H1 (cell line): ENCODE measurements at regions not wholly inside any gene's neighbourhood (a gene's known extent, or its start where the extent isn't known, plus 50 kb on each side); places are given as distances from the start of the nearest gene placed in this dataset.
A peak's percentile ranks its signal among the peaks of the same experiment; 100 is the strongest.

Experiments
- CTCF ChIA-PET: fragments of 300-600 bp; sonication (Branson Sonifier 250); formaldehyde crosslinking; loops from one replicate; lab custom pipeline; 2021; ENCODE audit not compliant: partially characterized antibody; lab: Charles Lee
- POLR2A ChIA-PET: fragments of 300-600 bp; sonication (Branson Sonifier 250); formaldehyde crosslinking; loops from one replicate; lab custom pipeline; 2021; ENCODE audit warnings: inconsistent platforms; ENCODE audit not compliant: partially characterized antibody; lab: Charles Lee
- DNase-seq, 2 experiments: peaks; one replicate each; pipeline versions ENCODE4 v3.0.0 to v3.0.0-alpha.2; 2010 to 2022; ENCODE audit warnings: low spot score in 2 of 2, low read depth in 1 of 2, mixed read lengths in 1 of 2
- FAIRE-seq: peaks from 2 replicates; lab custom pipeline; 2011; peaks lifted over from hg19 to GRCh38; lab: Jason Lieb, UNC
- H2AFZ ChIP-seq: 2 replicates; pipeline ENCODE4 v1.8.1; 2012; ENCODE audit warnings: low read length, inconsistent platforms
- H2AK5ac ChIP-seq: 2 replicates; pipeline ENCODE4 v1.6.1; 2013; ENCODE audit warnings: low read depth, low read length
- H2BK120ac ChIP-seq: replicated peaks from 2 replicates; pipeline ENCODE3; 2013; ENCODE audit warnings: low read depth, low read length, inconsistent platforms
- H2BK12ac ChIP-seq: 2 replicates; pipeline ENCODE4 v1.6.1; 2013; ENCODE audit warnings: low read depth, low read length
- H2BK15ac ChIP-seq: 2 replicates; pipeline ENCODE4 v1.6.1; 2013; ENCODE audit warnings: low read length
- H2BK20ac ChIP-seq: 2 replicates; pipeline ENCODE4 v1.6.1; 2013; ENCODE audit warnings: low read length
- H2BK5ac ChIP-seq: 2 replicates; pipeline ENCODE4 v1.6.1; 2013; ENCODE audit warnings: low read depth, low read length
- H3K14ac ChIP-seq: 2 replicates; pipeline ENCODE4 v1.6.1; 2013; ENCODE audit warnings: inconsistent platforms; ENCODE audit not compliant: insufficient read length
- H3K18ac ChIP-seq: 2 replicates; pipeline ENCODE4 v1.6.1; 2013; ENCODE audit warnings: low read length; ENCODE audit errors: extremely low read depth
- H3K23ac ChIP-seq: 2 replicates; pipeline ENCODE4 v1.6.1; 2013; ENCODE audit warnings: inconsistent platforms; ENCODE audit not compliant: insufficient read length
- H3K23me2 ChIP-seq: 2 replicates; pipeline ENCODE4 v1.6.1; 2013; ENCODE audit warnings: low read depth, low read length
- H3K27ac ChIP-seq: 2 replicates; pipeline ENCODE4 v1.6.1; 2011; ENCODE audit warnings: low read depth, low read length, inconsistent platforms
- H3K27me3 ChIP-seq, 4 experiments: replicated peaks in 1 of 4; 1 replicate in 1 of 4; 2 replicates in 3 of 4; pipeline versions ENCODE4 v1.6.1 to v1.8.1; 2011 to 2013; ENCODE audit warnings: low read length in 3 of 4, mild to moderate bottlenecking in 3 of 4, inconsistent platforms in 2 of 4, mixed read lengths in 2 of 4, moderate library complexity in 1 of 4; ENCODE audit not compliant: control insufficient read depth in 3 of 4, insufficient read depth in 3 of 4; ENCODE audit errors: extremely low read depth in 1 of 4
- H3K36me3 ChIP-seq, 4 experiments: 2 replicates each; pipeline versions ENCODE4 v1.6.1 to v1.8.1; 2011 to 2013; ENCODE audit warnings: mild to moderate bottlenecking in 4 of 4, low read length in 3 of 4, moderate library complexity in 2 of 4, control low read depth in 1 of 4, inconsistent platforms in 1 of 4; ENCODE audit not compliant: insufficient read depth in 4 of 4, control insufficient read depth in 2 of 4
- H3K4ac ChIP-seq: replicated peaks from 2 replicates; pipeline ENCODE3; 2013; ENCODE audit warnings: low read length, low read depth, mixed read lengths, inconsistent platforms; ENCODE audit not compliant: insufficient read length
- H3K4me1 ChIP-seq, 4 experiments: replicated peaks in 1 of 4; 1 replicate in 1 of 4; 2 replicates in 3 of 4; pipeline versions ENCODE4 v1.6.1 to v1.8.1; 2011 to 2013; ENCODE audit warnings: low read length in 3 of 4, inconsistent platforms in 2 of 4, mixed read lengths in 1 of 4; ENCODE audit not compliant: insufficient read depth in 4 of 4, control insufficient read depth in 3 of 4
- H3K4me2 ChIP-seq, 2 experiments: 2 replicates each; pipeline versions ENCODE4 v1.6.1 to v1.8.1; 2011 to 2013; ENCODE audit warnings: low read depth in 2 of 2, low read length in 2 of 2, control low read depth in 1 of 2, inconsistent platforms in 1 of 2, mild to moderate bottlenecking in 1 of 2; ENCODE audit not compliant: insufficient read depth in 1 of 2
- H3K4me3 ChIP-seq, 4 experiments: fragments of 200-600, 300-600 bp in 1 of 4; sonication (generic), shearing (Covaris generic), sonication (Bioruptor Twin) in 1 of 4; 2 replicates each; pipeline versions ENCODE4 v1.5.1 to v1.8.1; 2011 to 2016; ENCODE audit warnings: low read length in 4 of 4, low read depth in 3 of 4, control low read depth in 2 of 4, inconsistent platforms in 2 of 4, mild to moderate bottlenecking in 2 of 4, mixed read lengths in 1 of 4, moderate library complexity in 1 of 4; ENCODE audit not compliant: insufficient read depth in 2 of 4; ENCODE audit errors: extremely low read depth in 1 of 4
- H3K56ac ChIP-seq: replicated peaks from 2 replicates; pipeline ENCODE3; 2013; ENCODE audit warnings: low read depth, mild to moderate bottlenecking, mixed read lengths, low read length, inconsistent platforms; ENCODE audit not compliant: insufficient read length
- H3K79me1 ChIP-seq: 2 replicates; pipeline ENCODE4 v1.6.1; 2013; ENCODE audit warnings: low read depth, low read length, control low read depth
- H3K79me2 ChIP-seq, 2 experiments: 2 replicates each; pipeline versions ENCODE4 v1.6.1 to v1.8.1; 2012 to 2013; ENCODE audit warnings: low read length in 2 of 2, mild to moderate bottlenecking in 2 of 2, inconsistent platforms in 1 of 2; ENCODE audit not compliant: insufficient read depth in 2 of 2, control insufficient read depth in 1 of 2
- H3K9ac ChIP-seq, 4 experiments: replicated peaks in 1 of 4; 1 replicate in 1 of 4; 2 replicates in 3 of 4; pipeline versions ENCODE4 v1.6.1 to v1.8.1; 2011 to 2013; ENCODE audit warnings: low read depth in 3 of 4, low read length in 3 of 4, control low read depth in 2 of 4, mild to moderate bottlenecking in 2 of 4, moderate library complexity in 2 of 4, inconsistent platforms in 1 of 4; ENCODE audit errors: extremely low read depth in 1 of 4
- H3K9me3 ChIP-seq, 2 experiments: 2 replicates each; pipeline versions ENCODE4 v1.6.1 to v1.8.1; 2012 to 2013; ENCODE audit warnings: mild to moderate bottlenecking in 2 of 2, moderate library complexity in 2 of 2, control low read depth in 1 of 2, inconsistent platforms in 1 of 2, low read depth in 1 of 2, low read length in 1 of 2, mixed read lengths in 1 of 2; ENCODE audit not compliant: insufficient read depth in 2 of 2
- H4K20me1 ChIP-seq, 2 experiments: replicated peaks in 1 of 2; 2 replicates each; pipeline versions ENCODE3 to v1.8.1; 2011 to 2013; ENCODE audit warnings: inconsistent platforms in 2 of 2, low read length in 2 of 2, mild to moderate bottlenecking in 1 of 2; ENCODE audit not compliant: insufficient read depth in 2 of 2, control insufficient read depth in 1 of 2
- H4K5ac ChIP-seq: 2 replicates; pipeline ENCODE4 v1.6.1; 2013; ENCODE audit warnings: low read length, low read depth, mixed read lengths, inconsistent platforms; ENCODE audit not compliant: insufficient read length
- H4K8ac ChIP-seq: 2 replicates; pipeline ENCODE4 v1.8.0; 2013; ENCODE audit warnings: mild to moderate bottlenecking, moderate library complexity, low read length, inconsistent platforms; ENCODE audit not compliant: insufficient read depth; ENCODE audit errors: extremely low read depth
- H4K91ac ChIP-seq: replicated peaks from 2 replicates; pipeline ENCODE3; 2013; ENCODE audit warnings: low read length, mixed read lengths, inconsistent platforms; ENCODE audit not compliant: insufficient read length
- KDM1A ChIP-seq: fragments of 200-600, 300-600 bp; sonication (generic); IDR thresholded peaks from 2 replicates; pipeline ENCODE4 v1.7.1; 2016; ENCODE audit warnings: mild to moderate bottlenecking, low read length, borderline replicate concordance
- TBP ChIP-seq: IDR thresholded peaks from 2 replicates; pipeline ENCODE4 v1.6.1; 2011; ENCODE audit warnings: low read depth, low read length, improper control_type of control experiment
- WGBS, 2 experiments: shearing (Covaris generic) in 1 of 2; methylation state at CpG; one replicate each; pipeline versions ENCODE4 v1.1.6 to v1.1.7; 2013 to 2015; ENCODE audit warnings: low lambda C conversion rate in 2 of 2, mixed read lengths in 2 of 2, inconsistent platforms in 1 of 2, low coverage in 1 of 2, missing lambda C conversion rate in 1 of 2; ENCODE audit not compliant: insufficient replicate concordance in 2 of 2, insufficient coverage in 1 of 2, insufficient read length in 1 of 2; ENCODE audit errors: extremely low coverage in 1 of 2, missing lambda C conversion rate in 1 of 2; 5-methylcytosine and 5-hydroxymethylcytosine counted together

DNA sequence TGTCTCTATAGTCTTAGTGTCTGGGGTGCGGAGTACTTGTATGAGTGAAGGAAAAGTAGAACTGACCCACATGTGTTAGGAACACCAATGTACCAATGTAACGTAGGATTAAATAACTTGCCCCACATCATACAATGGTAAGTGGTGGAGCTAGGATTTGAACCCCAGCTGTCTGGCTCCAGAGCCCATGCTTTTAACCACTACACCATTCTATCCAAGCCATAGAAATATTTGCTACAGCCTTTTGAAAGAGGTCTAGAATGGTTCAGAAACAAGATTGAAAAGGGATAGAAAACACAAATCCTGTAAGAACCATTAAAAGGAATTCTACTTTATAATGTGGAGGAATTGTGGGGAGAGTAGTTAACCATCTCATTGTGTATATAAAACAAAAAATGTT is 169.9 kb upstream of the ATP6AP2 start:
- Histone ChIP-seq H3K4me1 (no peaks in the 10 kb centered on the region; a peak in 1 of 7 replicates), H2BK120ac (no peak overlapping the region), H3K23ac (no peak overlapping the region), H3K9ac (no peak overlapping the region), H3K27ac (no peak overlapping the region), H3K27me3 (no peaks in the 10 kb centered on the region), H2BK12ac (no peak overlapping the region), H2BK15ac (no peak overlapping the region), H3K36me3 (no peaks in the 10 kb centered on the region), H3K79me1 (no peaks in the 10 kb centered on the region), H3K9me3 (no peaks in the 10 kb centered on the region), H2AFZ (no peak overlapping the region), H3K4ac (no peak overlapping the region), H4K20me1 (no peaks in the 10 kb centered on the region), H3K79me2 (no peaks in the 10 kb centered on the region), H4K8ac (no peak overlapping the region), H3K4me3 (no peak overlapping the region), H4K5ac (no peak overlapping the region), H3K14ac (no peak overlapping the region), H3K4me2 (no peak overlapping the region), H4K91ac (no peak overlapping the region), H3K18ac (no peak overlapping the region), H2BK5ac (no peak overlapping the region), H3K23me2 (no peaks in the 10 kb centered on the region), H2AK5ac (no peak overlapping the region), H2BK20ac (no peak overlapping the region), H3K56ac (no peak overlapping the region)
- ChIA-PET POLR2A (no interaction called here), CTCF (interaction anchor here (0.6 to 2.6 kb wide), 16 partner anchors 9 to 617 kb away, joined by 3 to 14 read pairs (median 3); no protein-coding TSS in a partner anchor)
- DNase-seq: no peak
- WGBS, 2 experiments: 96% methylated on average over 2 of the region's 2 CpGs; no CpG with 5 or more reads in 1 of the 2 experiments
- TF ChIP-seq TBP (peak; percentile 77), KDM1A (no peak)
- no peak for FAIRE-seq
